Heart right ventricle (tissue), 16 donors: ENCODE measurements at regions not wholly inside any gene's neighbourhood (a gene's known extent, or its start where the extent isn't known, plus 50 kb on each side); places are given as distances from the start of the nearest gene placed in this dataset.

Experiments
- ATAC-seq, 8 donors: fragments of 200-7000 bp; cut with Tn5 transposase; one replicate each; pipeline ENCODE4 v1.9.1; 2020; ENCODE audit warnings: mild to moderate bottlenecking in 8 of 8, moderate library complexity in 8 of 8, moderate number of reproducible peaks in 1 of 8
- DNase-seq, 2 donors: peaks; one replicate each; pipeline ENCODE4 v3.0.0-alpha.2; 2020
- H3K27ac ChIP-seq, 10 donors: fragments of 200-600 bp; sonication (generic) in 2 of 10; one replicate each; pipeline versions ENCODE4 v1.5.0 to v1.8.0; 2020 to 2022; ENCODE audit warnings: mild to moderate bottlenecking in 3 of 10
- H3K27me3 ChIP-seq, 7 donors: fragments of 200-600 bp; one replicate each; pipeline ENCODE4 v1.8.0; 2021 to 2022; ENCODE audit warnings: mild to moderate bottlenecking in 2 of 7
- H3K36me3 ChIP-seq, 9 donors: fragments of 200-600 bp; sonication (generic) in 1 of 9; one replicate each; pipeline versions ENCODE4 v1.5.0 to v1.8.0; 2020 to 2022; ENCODE audit warnings: mild to moderate bottlenecking in 2 of 9
- H3K4me1 ChIP-seq, 9 donors: fragments of 200-600 bp; sonication (generic) in 1 of 9; one replicate each; pipeline versions ENCODE4 v1.5.0 to v1.8.0; 2020 to 2022; ENCODE audit warnings: mild to moderate bottlenecking in 4 of 9
- H3K4me3 ChIP-seq, 10 donors: fragments of 200-600 bp; sonication (generic) in 2 of 10; one replicate each; pipeline versions ENCODE4 v1.5.0 to v1.8.0; 2020 to 2022; ENCODE audit warnings: mild to moderate bottlenecking in 7 of 10, moderate library complexity in 2 of 10
- H3K9me3 ChIP-seq, 11 donors: fragments of 200-600 bp in 10 of 11; sonication (generic) in 2 of 11; one replicate each; pipeline versions ENCODE4 v1.5.0 to v1.8.0; 2013 to 2022; ENCODE audit warnings: mild to moderate bottlenecking in 2 of 11, control low read depth in 1 of 11, moderate library complexity in 1 of 11
- CTCF ChIP-seq, 9 donors: fragments of 200-600 bp; sonication (generic) in 2 of 9; IDR thresholded peaks; one replicate each; pipeline versions ENCODE4 v1.5.0 to v1.8.0; 2021 to 2022; ENCODE audit warnings: antibody characterized with exemption in 9 of 9, mild to moderate bottlenecking in 5 of 9, moderate library complexity in 1 of 9
- WGBS, 2 donors: extraction: QIAGEN DNeasy Blood & Tissue Kit; methylation state at CpG; one replicate each; pipeline ENCODE4 v1.1.7; 2013; ENCODE audit warnings: inconsistent platforms in 1 of 2; 5-methylcytosine and 5-hydroxymethylcytosine counted together
- intact Hi-C, 10 donors: fragments of 100-400 bp; cut with DNase I; formaldehyde crosslinking; loops; one replicate each; pipeline versions ENCODE4 v1.11.1 to v1.14.2; 2022
- donor health status: Arrhythmogenic right ventricular cardiomyopathy.
- donor health status: ischemic (EF 13 %, LVEDD 7.1; RV severe dilation, severe dysfunction).
- donor health status: healthy with polysubstance abuse.
- donor health status: DM: no; HTN: yes; CAD: no.
- donor health status: DM: no; HTN: no; CAD: no.
- donor health status: ischemic (EF 25% LVEDD 6.9; RV normal size, moderate dysfunction).
- donor health status: ischemic (EF 25% LVEDD 5.7; RV mildly dilated, moderate dysfunction).
- donor health status: healthy.
- donor health status: DM: yes; HTN: yes; CAD: no.
- donor health status: Ischemic cardiomyopathy.
- donor health status: ischemic (EF 35%, LVEDD 5.7; RV mildly dilated, moderate dysfunction).
- donor health status: nonischemic (EF 11% LVEDD 7.7; RV severe dilation, severe dysfunction).
- donor health status: DM: yes; HTN: yes; CAD: no.
- donor health status: PGD.
- donor health status: ischemic (EF 29% LVEDD 5.4; RV normal size, mild dysfunction).
- donor health status: nonischemic (EF 23%, LVEDD 6.1; RV moderate dilation, normal function).

- ATAC-seq (no peak), DNase-seq (no peak)
- WGBS, 2 donors, result 74% methylated on average over 1 of the region's 1 CpG
- no peaks in the 10 kb centered on the region for H3K4me1 ChIP-seq
- no peaks in the 10 kb centered on the region for H3K36me3 ChIP-seq
- TF ChIP-seq CTCF (IDR thresholded peaks at IDR 0.05), result no peak
- H3K27me3 ChIP-seq, result no peaks in the 10 kb centered on the region
- no peak overlapping the region for H3K4me3 ChIP-seq
- no peaks in the 10 kb centered on the region for H3K9me3 ChIP-seq
- intact Hi-C loops, result loop anchor here in 1 of 10 donors (5.0 kb wide), 1 partner anchor 769 kb away; no protein-coding TSS in a partner anchor
- no peak overlapping the region for H3K27ac ChIP-seq
These were observed 111.8 kb downstream of the TUSC7 start for GRCh38 chr3:116821371-116821770.

- TF ChIP-seq CTCF (IDR thresholded peaks at IDR 0.05), result no peak
- no peaks in the 10 kb centered on the region for H3K36me3 ChIP-seq
- WGBS, 2 donors, result 68 to 69% methylated on average over 1 of the region's 1 CpG
These were observed 114.6 kb downstream of the TUSC7 start for GRCh38 chr3:116824208-116824607.

GRCh38 chr3:116833202-116833601 is 123.6 kb downstream of the TUSC7 start:
- ATAC-seq (no peak), DNase-seq (no peak)
- intact Hi-C loops, result no loop called here
- Histone ChIP-seq H3K27ac (no peak overlapping the region), H3K9me3 (no peaks in the 10 kb centered on the region), H3K36me3 (no peaks in the 10 kb centered on the region), H3K27me3 (no peaks in the 10 kb centered on the region), H3K4me1 (no peaks in the 10 kb centered on the region), H3K4me3 (no peak overlapping the region)
- TF ChIP-seq CTCF (IDR thresholded peaks at IDR 0.05), result no peak

More at GRCh38 chr3:116824208-116824607, 114.6 kb downstream of the TUSC7 start:
- no peaks in the 10 kb centered on the region for H3K9me3 ChIP-seq
- no peaks in the 10 kb centered on the region for H3K27me3 ChIP-seq
- no peaks in the 10 kb centered on the region for H3K4me1 ChIP-seq
- ATAC-seq (no peak), DNase-seq (no peak)
- H3K27ac ChIP-seq, result no peak overlapping the region
- H3K4me3 ChIP-seq, result no peak overlapping the region
- intact Hi-C loops, result loop anchor here in 1 of 10 donors (5.0 kb wide), 1 partner anchor 772 kb away; no protein-coding TSS in a partner anchor

- Histone ChIP-seq H3K4me3 (no peak overlapping the region), H3K27me3 (no peaks in the 10 kb centered on the region), H3K36me3 (no peaks in the 10 kb centered on the region), H3K4me1 (no peaks in the 10 kb centered on the region), H3K9me3 (no peaks in the 10 kb centered on the region), H3K27ac (no peak overlapping the region)
- intact Hi-C loops, result no loop called here
- ATAC-seq (no peak), DNase-seq (no peak)
- TF ChIP-seq CTCF (IDR thresholded peaks at IDR 0.05), result no peak
- WGBS, 2 donors, result 78 to 89% methylated on average over 1 of the region's 1 CpG
These were observed 125.2 kb downstream of the TUSC7 start for GRCh38 chr3:116834816-116835215.
